Epithelial cell of proximal tubule (primary cell): ENCODE measurements at regions not wholly inside any gene's neighbourhood (a gene's known extent, or its start where the extent isn't known, plus 50 kb on each side); places are given as distances from the start of the nearest gene placed in this dataset.

Source experiments
- DNase-seq: peaks from one replicate; pipeline ENCODE4 v3.0.0-alpha.2; 2011; ENCODE audit warnings: low read depth
- H3K4me3 ChIP-seq: 2 replicates; pipeline ENCODE4 v1.5.1; 2011; ENCODE audit warnings: low read depth, mild to moderate bottlenecking, low read length
- CTCF ChIP-seq: conservative IDR thresholded peaks from 2 replicates; pipeline ENCODE4 v1.5.1; 2012; ENCODE audit warnings: low read depth, mild to moderate bottlenecking, low read length

DNA sequence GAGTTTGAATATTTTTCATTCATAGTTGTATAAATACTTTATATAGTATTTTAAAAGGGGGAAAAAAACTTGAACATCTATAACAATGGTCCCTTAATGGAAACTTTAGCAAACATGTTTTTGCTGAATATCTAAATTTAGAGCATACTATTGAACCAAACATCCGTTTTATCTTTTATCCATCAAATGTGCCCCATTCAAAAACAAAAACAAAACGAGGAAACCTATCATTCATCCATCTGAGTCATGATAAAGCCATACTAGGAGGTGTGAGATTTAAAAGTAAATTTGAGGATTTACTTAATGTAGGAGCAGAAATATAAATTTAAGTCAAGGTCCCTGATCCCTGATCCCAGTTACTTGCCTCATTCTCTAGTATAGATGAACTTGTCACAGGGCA, 463.6 kb upstream of the MDFIC2 start:
- no peak for DNase-seq
- no peak for TF ChIP-seq CTCF
- H3K4me3 ChIP-seq: no peak overlapping the region

GRCh38 chr3:70775257-70775656, 462.8 kb upstream of the MDFIC2 start:
- no peak for TF ChIP-seq CTCF
- no peak overlapping the region for H3K4me3 ChIP-seq
- DNase-seq: no peak

DNA sequence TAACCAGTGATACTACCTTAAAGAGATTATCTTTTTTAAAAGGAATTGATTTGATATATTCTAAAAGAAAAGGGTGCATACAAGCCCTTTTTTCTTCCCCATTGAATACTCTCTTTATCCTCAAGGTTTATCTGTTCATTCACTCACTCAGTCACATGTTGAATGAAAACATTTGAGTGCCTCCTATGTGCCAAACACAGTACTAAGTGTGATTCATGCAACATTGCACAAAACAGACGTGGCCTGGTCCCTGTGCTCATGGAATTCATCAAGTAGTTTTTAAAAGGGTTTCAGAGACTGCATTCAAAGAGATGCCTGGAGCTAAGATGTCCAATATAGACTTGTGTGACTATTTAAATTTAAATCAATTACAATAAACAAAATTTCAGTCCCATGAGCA, 462.2 kb upstream of the MDFIC2 start:
- no peak for TF ChIP-seq CTCF
- DNase-seq: no peak

DNA sequence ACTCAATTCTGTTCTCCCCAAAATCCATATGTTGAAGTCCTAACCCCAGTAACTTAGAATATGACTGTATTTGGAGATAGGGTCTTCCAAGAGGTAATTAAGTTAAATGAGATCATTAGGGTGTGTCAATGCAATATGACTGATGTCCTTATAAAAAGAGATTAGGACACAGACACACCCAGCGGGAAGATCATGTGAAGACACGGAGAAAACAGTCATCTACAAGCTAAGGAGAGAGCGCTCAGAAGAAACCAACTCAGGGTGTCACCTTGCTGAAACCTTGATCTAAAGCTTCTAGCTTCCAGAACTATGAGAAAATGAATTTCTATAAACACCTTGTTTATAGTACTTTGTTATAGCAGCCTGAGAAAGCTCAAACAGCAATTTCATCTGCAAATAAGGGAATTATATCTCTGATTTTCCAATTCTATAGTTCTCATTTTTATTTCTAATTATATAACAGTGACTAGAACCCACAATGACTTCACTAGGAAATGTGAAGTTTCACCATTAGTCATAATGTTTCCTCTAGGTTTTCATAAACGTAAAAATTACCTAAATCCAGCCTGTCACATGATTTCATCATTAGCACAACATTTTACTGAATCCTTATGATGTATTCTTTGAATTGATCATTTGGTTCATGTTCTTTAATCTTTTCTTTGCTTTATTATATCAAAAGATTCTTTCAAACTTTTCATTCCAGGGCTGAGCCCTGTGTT, 459.1 kb upstream of the MDFIC2 start:
- no peak overlapping the region for H3K4me3 ChIP-seq
- TF ChIP-seq CTCF: no peak
- no peak for DNase-seq

More for the DNA sequence above, 462.2 kb upstream of the MDFIC2 start:
- H3K4me3 ChIP-seq: no peak overlapping the region

DNA sequence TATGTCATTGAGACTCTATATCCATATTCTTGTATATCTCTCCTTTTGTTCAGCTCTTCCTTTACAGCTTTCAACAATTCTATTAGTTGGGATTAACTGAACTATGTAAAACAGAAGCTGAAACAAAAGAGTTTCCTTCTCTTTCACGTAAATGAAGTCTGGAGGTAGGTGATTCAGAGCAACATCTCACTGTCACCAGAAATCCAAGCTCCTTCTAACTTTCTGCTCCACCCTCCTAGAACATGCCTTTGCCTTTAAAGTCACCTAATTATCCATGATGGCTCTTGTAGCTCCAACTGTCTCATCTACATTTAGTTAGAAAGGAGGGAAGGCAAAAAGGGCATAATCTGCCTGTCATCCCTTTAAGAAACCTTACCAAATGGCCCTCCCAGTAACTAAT, 458.2 kb upstream of the MDFIC2 start:
- no peak for TF ChIP-seq CTCF
- H3K4me3 ChIP-seq: no peak overlapping the region
- DNase-seq: no peak

DNA sequence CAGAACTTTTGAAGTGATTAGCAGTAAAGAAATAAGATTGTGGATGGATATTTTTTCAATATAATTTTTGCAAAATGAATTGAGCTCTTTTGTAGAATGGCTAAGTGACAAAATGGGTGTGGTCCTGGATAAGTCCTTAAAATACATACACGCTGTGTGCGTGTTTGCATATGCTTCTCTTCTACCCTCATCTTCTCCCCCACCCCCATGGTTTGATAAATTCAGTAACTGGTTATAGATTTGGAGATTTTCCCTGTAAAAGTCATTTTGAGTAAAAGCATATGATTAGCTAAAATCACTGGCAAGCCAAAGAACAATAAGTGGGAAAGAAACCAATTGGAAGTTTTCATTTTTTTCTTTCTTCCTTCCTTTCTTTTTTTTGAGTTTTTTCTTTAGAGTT, 453.9 kb upstream of the MDFIC2 start:
- H3K4me3 ChIP-seq: no peak overlapping the region
- no peak for TF ChIP-seq CTCF
- DNase-seq: no peak

- no peak for DNase-seq
- H3K4me3 ChIP-seq: no peak overlapping the region
- TF ChIP-seq CTCF: no peak
Observed at GRCh38 chr3:70763894-70764293, 451.5 kb upstream of the MDFIC2 start.
